Kidney (tissue), 13 donors: ENCODE measurements at regions not wholly inside any gene's neighbourhood (a gene's known extent, or its start where the extent isn't known, plus 50 kb on each side); places are given as distances from the start of the nearest gene placed in this dataset.
A peak's percentile ranks its signal among the peaks of the same experiment; 100 is the strongest.

Source experiments
- DNase-seq, 5 donors: peaks; one replicate each; pipeline ENCODE4 v3.0.0-alpha.2; 2013 to 2020
- FAIRE-seq: peaks from 2 replicates; lab custom pipeline; 2012; peaks lifted over from hg19 to GRCh38; lab: Jason Lieb, UNC
- H3K27ac ChIP-seq, 2 donors: one replicate each; pipeline ENCODE4 v1.7.0; 2013; ENCODE audit warnings: low read depth in 2 of 2, low read length in 2 of 2, inconsistent platforms in 1 of 2
- H3K27me3 ChIP-seq: one replicate; pipeline ENCODE4 v1.7.1; 2013; ENCODE audit warnings: low read length, inconsistent platforms; ENCODE audit not compliant: control insufficient read depth, insufficient read depth
- H3K36me3 ChIP-seq, 3 donors: one replicate each; pipeline versions ENCODE4 v1.7.0 to v1.7.1; 2013; ENCODE audit warnings: low read length in 3 of 3, control low read depth in 1 of 3, inconsistent platforms in 1 of 3; ENCODE audit not compliant: insufficient read depth in 3 of 3, control insufficient read depth in 2 of 3
- H3K4me1 ChIP-seq, 3 donors: one replicate each; pipeline versions ENCODE4 v1.7.0 to v1.7.1; 2013; ENCODE audit warnings: low read length in 3 of 3, inconsistent platforms in 1 of 3, low read depth in 1 of 3; ENCODE audit not compliant: control insufficient read depth in 2 of 3, insufficient read depth in 2 of 3
- H3K4me3 ChIP-seq, 3 donors: one replicate each; pipeline versions ENCODE4 v1.7.0 to v1.8.1; 2013; ENCODE audit warnings: low read length in 3 of 3, control low read depth in 1 of 3, inconsistent platforms in 1 of 3
- H3K9ac ChIP-seq, 3 donors: one replicate each; pipeline versions ENCODE4 v1.7.0 to v1.7.1; 2013; ENCODE audit warnings: low read length in 3 of 3, control low read depth in 1 of 3, inconsistent platforms in 1 of 3
- H3K9me3 ChIP-seq, 3 donors: one replicate each; pipeline versions ENCODE4 v1.7.0 to v1.7.1; 2013; ENCODE audit warnings: low read length in 3 of 3, control low read depth in 1 of 3, inconsistent platforms in 1 of 3; ENCODE audit not compliant: control insufficient read depth in 2 of 3, insufficient read depth in 1 of 3
- CTCF ChIP-seq: IDR thresholded peaks from 3 replicates; pipeline ENCODE4 v1.5.1; 2012; ENCODE audit warnings: mild to moderate bottlenecking, moderate library complexity, borderline replicate concordance; ENCODE audit not compliant: insufficient read depth; ENCODE audit errors: extremely low read depth
- intact Hi-C: fragments of 100-400 bp; cut with DNase I; formaldehyde crosslinking; loops from one replicate; pipeline ENCODE4 v1.11.1; 2022
- donor health status: control.
- donor health status: control.
- donor health status: control.
- donor health status: control.
- donor health status: control.
- donor health status: DM: yes; HTN: yes; CAD: no.
- donor health status: Normal renal cell carcinoma (clear cell type).

DNA sequence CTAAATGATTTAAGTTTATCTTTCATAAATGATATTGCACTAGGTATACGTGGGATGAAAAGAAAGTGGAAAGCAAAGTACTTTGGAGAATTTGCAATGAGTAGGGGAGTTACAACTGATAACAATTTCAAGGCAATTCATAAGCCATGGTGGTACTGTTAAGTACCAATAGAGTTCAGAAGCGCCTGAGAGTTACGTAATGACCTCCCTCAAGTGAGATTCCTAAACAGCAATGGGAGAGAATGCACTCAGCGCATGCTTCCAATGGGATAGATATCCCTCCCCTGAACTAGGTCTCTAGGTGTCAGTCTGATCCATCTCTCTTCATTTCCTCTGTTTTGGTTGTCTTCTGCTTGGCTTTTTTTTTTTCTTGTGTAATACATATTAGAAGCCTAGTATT lies 249.3 kb downstream of the NNT start:
- H3K9ac ChIP-seq: no peak overlapping the region
- DNase-seq (no peak), FAIRE-seq (no peak)
- H3K4me1 ChIP-seq: no peaks in the 10 kb centered on the region
- no peaks in the 10 kb centered on the region for H3K9me3 ChIP-seq
- no peak overlapping the region for H3K27ac ChIP-seq
- H3K4me3 ChIP-seq: no peak overlapping the region
- H3K27me3 ChIP-seq: no peaks in the 10 kb centered on the region
- no peaks in the 10 kb centered on the region for H3K36me3 ChIP-seq
- intact Hi-C loops: no loop called here
- no peak for TF ChIP-seq CTCF

- Histone ChIP-seq H3K9ac (no peak overlapping the region), H3K27ac (no peak overlapping the region), H3K4me1 (no peaks in the 10 kb centered on the region), H3K4me3 (no peak overlapping the region), H3K27me3 (no peaks in the 10 kb centered on the region), H3K36me3 (no peaks in the 10 kb centered on the region), H3K9me3 (no peaks in the 10 kb centered on the region)
- intact Hi-C loops: no loop called here
- DNase-seq: no peak
- no peak for FAIRE-seq
- TF ChIP-seq CTCF: no peak
Observed at GRCh38 chr5:43851741-43852140, 248.8 kb downstream of the NNT start.

DNA sequence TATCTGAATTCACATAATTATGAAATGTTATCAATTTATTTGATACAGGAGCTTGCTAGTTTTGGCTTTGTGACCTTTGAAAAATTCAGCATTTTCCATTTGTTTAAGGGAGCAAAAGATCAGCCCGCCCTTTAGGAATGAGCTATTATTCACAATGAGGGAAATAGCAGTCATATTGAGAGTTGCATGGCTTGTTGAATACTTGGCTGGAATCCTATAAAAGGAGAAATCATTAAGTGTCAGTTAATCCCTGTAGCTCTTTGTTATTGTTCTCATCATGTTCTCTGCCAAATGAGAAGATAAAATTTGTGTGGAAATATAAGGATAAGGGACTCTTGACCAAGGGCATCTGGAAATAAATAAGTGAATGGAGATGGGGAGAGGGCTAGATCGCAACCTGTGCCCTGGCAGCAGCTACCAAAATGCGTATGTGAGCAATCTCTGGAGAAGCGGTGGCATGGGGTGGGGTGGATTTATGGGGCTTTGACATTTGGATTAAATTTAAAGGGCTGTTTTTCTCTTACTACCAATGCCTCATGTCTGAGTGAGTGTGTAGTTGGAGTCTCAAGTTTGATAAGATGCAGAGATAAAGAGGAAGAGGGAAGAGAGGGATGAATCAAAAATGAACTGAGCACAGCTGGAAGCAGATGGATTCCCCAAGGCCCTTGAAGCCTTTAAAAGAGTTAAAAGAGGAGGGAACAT lies 237.6 kb downstream of the NNT start:
- intact Hi-C loops: no loop called here
- FAIRE-seq (peak; percentile 32), DNase-seq (peak in 2 of 5 donors; percentile 10 to 45)
- H3K4me1 ChIP-seq: no peaks in the 10 kb centered on the region
- no peak overlapping the region for H3K27ac ChIP-seq
- no peaks in the 10 kb centered on the region for H3K9me3 ChIP-seq
- H3K27me3 ChIP-seq: no peaks in the 10 kb centered on the region
- TF ChIP-seq CTCF: no peak
- H3K4me3 ChIP-seq: no peak overlapping the region
- H3K9ac ChIP-seq: no peak overlapping the region
- no peaks in the 10 kb centered on the region for H3K36me3 ChIP-seq

DNA sequence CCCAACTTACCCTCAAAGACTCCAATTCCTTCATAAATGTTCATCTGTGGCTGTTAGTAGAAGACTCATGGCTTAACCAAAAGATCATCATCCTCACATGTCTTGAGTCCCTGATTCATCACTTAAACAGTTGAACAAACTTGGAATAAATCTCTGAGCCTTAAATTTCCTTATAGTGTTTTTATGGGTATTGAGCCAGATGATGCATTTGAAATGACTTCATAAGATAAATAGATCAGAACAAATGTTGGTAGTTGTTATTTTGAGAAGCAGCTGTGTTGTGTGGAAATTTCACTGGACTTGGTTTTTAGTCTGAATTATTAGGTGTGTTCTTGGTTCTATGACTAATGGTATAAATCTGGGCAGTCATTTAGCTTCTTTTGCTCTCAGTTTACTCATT lies 236.2 kb downstream of the NNT start:
- no peaks in the 10 kb centered on the region for H3K4me1 ChIP-seq
- H3K27ac ChIP-seq: no peak overlapping the region
- H3K4me3 ChIP-seq: no peak overlapping the region
- no peak overlapping the region for H3K9ac ChIP-seq
- H3K36me3 ChIP-seq: no peaks in the 10 kb centered on the region
- DNase-seq (no peak), FAIRE-seq (no peak)
- TF ChIP-seq CTCF: no peak
- H3K27me3 ChIP-seq: no peaks in the 10 kb centered on the region
- H3K9me3 ChIP-seq: no peaks in the 10 kb centered on the region
- intact Hi-C loops: no loop called here
